Parathyroid adenoma (tissue), 2 donors: ENCODE measurements at regions not wholly inside any gene's neighbourhood (a gene's known extent, or its start where the extent isn't known, plus 50 kb on each side); places are given as distances from the start of the nearest gene placed in this dataset.

ENCODE experiments used
- H2AFZ ChIP-seq: fragments of 300-600 bp; sonication (generic); one replicate; pipeline ENCODE4 v1.7.0; 2017; ENCODE audit warnings: antibody characterized with exemption, mild to moderate bottlenecking
- H3K27ac ChIP-seq: fragments of 300-600 bp; sonication (generic); one replicate; pipeline ENCODE4 v1.7.0; 2017
- H3K27me3 ChIP-seq: fragments of 300-600 bp; sonication (generic); one replicate; pipeline ENCODE4 v1.7.0; 2017; ENCODE audit warnings: low read length; ENCODE audit not compliant: control insufficient read depth, insufficient read depth
- H3K36me3 ChIP-seq: fragments of 300-600 bp; sonication (generic); one replicate; pipeline ENCODE4 v1.7.0; 2017; ENCODE audit warnings: low read length; ENCODE audit not compliant: control insufficient read depth, insufficient read depth
- H3K4me1 ChIP-seq: fragments of 300-600 bp; sonication (generic); one replicate; pipeline ENCODE4 v1.7.0; 2017; ENCODE audit warnings: control low read depth
- H3K4me2 ChIP-seq: fragments of 300-600 bp; sonication (generic); one replicate; pipeline ENCODE4 v1.7.0; 2017; ENCODE audit warnings: low read length
- H3K4me3 ChIP-seq: fragments of 300-600 bp; sonication (generic); one replicate; pipeline ENCODE4 v1.7.0; 2017; ENCODE audit warnings: low read depth, low read length
- H3K79me2 ChIP-seq: fragments of 300-600 bp; sonication (generic); one replicate; pipeline ENCODE4 v1.7.0; 2017; ENCODE audit warnings: control low read depth
- H3K9ac ChIP-seq: fragments of 300-600 bp; sonication (generic); one replicate; pipeline ENCODE4 v1.7.0; 2017; ENCODE audit warnings: mild to moderate bottlenecking
- H3K9me3 ChIP-seq: fragments of 300-600 bp; sonication (generic); one replicate; pipeline ENCODE4 v1.7.0; 2017; ENCODE audit warnings: low read length; ENCODE audit not compliant: control insufficient read depth
- TF ChIP-seq, protein P1 (sequence below): fragments of 300-600 bp; sonication (generic); IDR thresholded peaks from one replicate; pipeline ENCODE4 v1.7.0; 2017; ENCODE audit warnings: antibody characterized with exemption, mild to moderate bottlenecking
- donor health status: primary hyperparathyroidism.

DNA sequence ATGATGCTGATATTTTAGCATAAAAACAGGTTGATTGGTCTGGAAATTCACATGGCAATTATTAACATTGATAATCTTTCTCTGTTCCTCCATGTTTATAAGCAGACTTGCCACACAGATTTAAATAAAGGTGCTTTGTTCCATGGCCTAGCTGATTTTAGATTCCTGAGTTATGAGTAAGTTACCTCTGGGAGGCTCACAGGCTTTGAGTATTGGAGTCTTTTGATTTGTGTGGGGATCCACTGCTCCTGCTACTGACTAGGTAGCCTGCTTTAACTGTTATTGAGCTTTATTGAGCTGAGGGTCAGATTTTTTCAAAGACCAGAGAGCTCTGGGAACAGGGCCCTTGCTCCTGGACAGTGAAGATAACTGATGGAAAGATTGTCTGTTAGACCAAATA, 166.1 kb downstream of the ANKRD30B start:
- Histone ChIP-seq H3K9ac (no peak overlapping the region), H3K4me2 (no peak overlapping the region), H3K27me3 (no peaks in the 10 kb centered on the region), H3K9me3 (no peaks in the 10 kb centered on the region), H3K4me3 (no peak overlapping the region), H3K36me3 (no peaks in the 10 kb centered on the region), H3K27ac (no peak overlapping the region), H3K4me1 (no peaks in the 10 kb centered on the region), H3K79me2 (no peaks in the 10 kb centered on the region), H2AFZ (no peak overlapping the region)
- TF ChIP-seq, protein P1, sequence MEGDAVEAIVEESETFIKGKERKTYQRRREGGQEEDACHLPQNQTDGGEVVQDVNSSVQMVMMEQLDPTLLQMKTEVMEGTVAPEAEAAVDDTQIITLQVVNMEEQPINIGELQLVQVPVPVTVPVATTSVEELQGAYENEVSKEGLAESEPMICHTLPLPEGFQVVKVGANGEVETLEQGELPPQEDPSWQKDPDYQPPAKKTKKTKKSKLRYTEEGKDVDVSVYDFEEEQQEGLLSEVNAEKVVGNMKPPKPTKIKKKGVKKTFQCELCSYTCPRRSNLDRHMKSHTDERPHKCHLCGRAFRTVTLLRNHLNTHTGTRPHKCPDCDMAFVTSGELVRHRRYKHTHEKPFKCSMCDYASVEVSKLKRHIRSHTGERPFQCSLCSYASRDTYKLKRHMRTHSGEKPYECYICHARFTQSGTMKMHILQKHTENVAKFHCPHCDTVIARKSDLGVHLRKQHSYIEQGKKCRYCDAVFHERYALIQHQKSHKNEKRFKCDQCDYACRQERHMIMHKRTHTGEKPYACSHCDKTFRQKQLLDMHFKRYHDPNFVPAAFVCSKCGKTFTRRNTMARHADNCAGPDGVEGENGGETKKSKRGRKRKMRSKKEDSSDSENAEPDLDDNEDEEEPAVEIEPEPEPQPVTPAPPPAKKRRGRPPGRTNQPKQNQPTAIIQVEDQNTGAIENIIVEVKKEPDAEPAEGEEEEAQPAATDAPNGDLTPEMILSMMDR: no peak

DNA sequence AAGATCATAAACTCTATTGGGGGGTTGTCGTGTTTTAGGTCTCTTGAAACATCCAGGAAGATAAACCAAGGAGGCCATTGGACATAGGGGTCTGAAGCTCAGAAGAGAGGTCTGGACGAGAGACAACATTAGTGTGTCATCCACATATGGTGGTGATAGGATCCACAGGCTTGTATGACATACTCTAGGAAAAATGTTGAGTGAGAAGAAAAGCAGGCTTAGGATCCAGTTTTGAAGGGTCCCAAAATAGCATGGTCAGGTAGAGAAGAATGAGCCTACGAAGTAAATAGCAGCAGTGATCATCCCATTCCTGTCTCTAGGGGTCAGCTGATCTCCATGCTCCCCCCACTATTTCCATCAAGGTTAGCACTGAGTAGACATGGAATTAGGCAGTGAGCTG, 166.8 kb downstream of the ANKRD30B start:
- H3K9me3 ChIP-seq: no peaks in the 10 kb centered on the region
- no peaks in the 10 kb centered on the region for H3K4me1 ChIP-seq
- no peaks in the 10 kb centered on the region for H3K27me3 ChIP-seq

GRCh38 chr18:14916181-14916580, 168.2 kb downstream of the ANKRD30B start:
- no peaks in the 10 kb centered on the region for H3K4me1 ChIP-seq
- no peak overlapping the region for H3K27ac ChIP-seq
- H3K9ac ChIP-seq: no peak overlapping the region
- H3K27me3 ChIP-seq: no peaks in the 10 kb centered on the region
- no peaks in the 10 kb centered on the region for H3K9me3 ChIP-seq
- no peaks in the 10 kb centered on the region for H3K36me3 ChIP-seq
- no peaks in the 10 kb centered on the region for H3K79me2 ChIP-seq
- no peak overlapping the region for H3K4me2 ChIP-seq
- H3K4me3 ChIP-seq: no peak overlapping the region
- TF ChIP-seq, protein P1: no peak
- H2AFZ ChIP-seq: no peak overlapping the region

More for the DNA sequence above, 166.8 kb downstream of the ANKRD30B start:
- Histone ChIP-seq H3K36me3 (no peaks in the 10 kb centered on the region), H3K4me3 (no peak overlapping the region), H3K79me2 (no peaks in the 10 kb centered on the region), H2AFZ (no peak overlapping the region), H3K9ac (no peak overlapping the region), H3K27ac (no peak overlapping the region), H3K4me2 (no peak overlapping the region)
- TF ChIP-seq, protein P1: no peak

DNA sequence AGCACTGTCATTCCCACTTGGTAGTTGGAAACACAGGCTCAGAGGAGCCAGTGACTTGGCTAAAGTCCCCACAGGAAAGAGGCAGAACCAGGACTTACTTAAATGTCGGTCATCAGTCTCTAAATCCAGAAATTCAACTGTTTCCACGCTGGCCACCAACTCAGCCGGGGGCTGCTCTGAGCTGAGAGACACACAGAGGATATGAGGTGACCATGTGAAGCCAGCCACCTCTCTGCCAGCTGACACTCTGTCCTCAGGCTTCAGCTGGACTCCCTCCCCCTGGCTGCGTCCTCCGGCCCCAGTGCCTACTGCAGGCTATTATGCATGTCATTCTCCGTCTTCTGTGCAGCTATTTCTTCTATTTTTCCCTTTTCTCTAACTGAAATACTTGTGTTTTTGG, 168.9 kb downstream of the ANKRD30B start:
- Histone ChIP-seq H3K4me2 (no peak overlapping the region), H3K79me2 (no peaks in the 10 kb centered on the region), H3K4me1 (no peaks in the 10 kb centered on the region), H3K9me3 (no peaks in the 10 kb centered on the region), H3K36me3 (no peaks in the 10 kb centered on the region), H2AFZ (no peak overlapping the region), H3K27ac (no peak overlapping the region), H3K9ac (no peak overlapping the region), H3K4me3 (no peak overlapping the region), H3K27me3 (no peaks in the 10 kb centered on the region)
- TF ChIP-seq, protein P1: no peak

DNA sequence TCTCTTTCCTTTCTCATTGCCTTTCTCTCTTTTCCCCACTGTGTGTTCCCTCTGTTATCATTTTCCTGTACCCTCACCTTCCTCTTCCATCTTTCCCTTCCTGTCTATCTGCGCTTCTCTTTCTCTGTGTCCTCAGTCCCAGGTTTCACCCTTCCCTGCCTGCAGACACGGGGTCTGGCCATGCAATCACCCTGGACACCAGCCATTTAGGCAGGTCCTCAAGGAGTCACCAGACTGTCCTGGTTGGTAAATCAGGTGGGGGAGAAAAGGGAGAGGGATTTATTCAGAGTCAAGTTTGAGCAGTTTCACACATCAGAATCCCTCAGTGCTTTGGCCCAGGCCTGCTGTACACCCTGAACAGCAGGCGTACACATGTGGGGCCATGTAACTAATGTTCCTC, 169.3 kb downstream of the ANKRD30B start:
- H3K9ac ChIP-seq: no peak overlapping the region
- H3K36me3 ChIP-seq: no peaks in the 10 kb centered on the region
- H3K4me3 ChIP-seq: no peak overlapping the region
- no peak overlapping the region for H3K4me2 ChIP-seq
- H3K27me3 ChIP-seq: no peaks in the 10 kb centered on the region
- H2AFZ ChIP-seq: no peak overlapping the region
- TF ChIP-seq, protein P1: no peak
- no peak overlapping the region for H3K27ac ChIP-seq
- H3K4me1 ChIP-seq: no peaks in the 10 kb centered on the region
- no peaks in the 10 kb centered on the region for H3K79me2 ChIP-seq
- H3K9me3 ChIP-seq: no peaks in the 10 kb centered on the region
